ENCODE measurements at regions not wholly inside any gene's neighbourhood (a gene's known extent, or its start where the extent isn't known, plus 50 kb on each side); places are given as distances from the start of the nearest gene placed in this dataset.

GRCh38 chr5:167821669-167822068 lies 469.8 kb upstream of the WWC1 start:
- no peak for TF ChIP-seq CTCF (IDR thresholded peaks at IDR 0.05)
- no peak for TF ChIP-seq ZFX (IDR thresholded peaks at IDR 0.05; ENCODE audit: borderline replicate concordance)
- no peak overlapping the region for H3K27ac ChIP-seq

- no peak overlapping the region for H3K27ac ChIP-seq
- TF ChIP-seq ZFX (IDR thresholded peaks at IDR 0.05; ENCODE audit: borderline replicate concordance), result no peak
- TF ChIP-seq CTCF (IDR thresholded peaks at IDR 0.05), result no peak
Measured at GRCh38 chr5:167822241-167822640, 469.2 kb upstream of the WWC1 start.

GRCh38 chr5:167823405-167823804 lies 468.0 kb upstream of the WWC1 start:
- no peak for TF ChIP-seq CTCF (IDR thresholded peaks at IDR 0.05)
- TF ChIP-seq ZFX (IDR thresholded peaks at IDR 0.05; ENCODE audit: borderline replicate concordance), result no peak
- H3K27ac ChIP-seq, result no peak overlapping the region

GRCh38 chr5:167827766-167828165 lies 463.7 kb upstream of the WWC1 start:
- H3K27ac ChIP-seq, result no peak overlapping the region
- TF ChIP-seq ZFX (IDR thresholded peaks at IDR 0.05; ENCODE audit: borderline replicate concordance) (no peak), CTCF (IDR thresholded peaks at IDR 0.05) (no peak)

GRCh38 chr5:167831754-167832504 lies 459.5 kb upstream of the WWC1 start:
- H3K27ac ChIP-seq, result no peak overlapping the region
- no peak for TF ChIP-seq ZFX (IDR thresholded peaks at IDR 0.05; ENCODE audit: borderline replicate concordance)
- TF ChIP-seq CTCF (IDR thresholded peaks at IDR 0.05), result no peak

- TF ChIP-seq CTCF (IDR thresholded peaks at IDR 0.05) (no peak), ZFX (IDR thresholded peaks at IDR 0.05; ENCODE audit: borderline replicate concordance) (no peak)
- H3K27ac ChIP-seq, result no peak overlapping the region
Measured at GRCh38 chr5:167832609-167833008, 458.8 kb upstream of the WWC1 start.

- H3K27ac ChIP-seq, result no peak overlapping the region
- TF ChIP-seq ZFX (IDR thresholded peaks at IDR 0.05; ENCODE audit: borderline replicate concordance), result no peak
- no peak for TF ChIP-seq CTCF (IDR thresholded peaks at IDR 0.05)
Measured at GRCh38 chr5:167833456-167833855, 458.0 kb upstream of the WWC1 start.
